NCI-H1092 (cell line): ENCODE measurements at regions not wholly inside any gene's neighbourhood (a gene's known extent, or its start where the extent isn't known, plus 50 kb on each side); places are given as distances from the start of the nearest gene placed in this dataset.

Experiments used
- DNase-seq: peaks from one replicate; lab custom pipeline; 2025; lab: John Stamatoyannopoulos, UW

GRCh38 chr3:117719316-117719926 lies 1009.8 kb downstream of the TUSC7 start:
- no peak for DNase-seq

- DNase-seq: no peak
Measured at GRCh38 chr3:117721866-117722265, 1012.3 kb downstream of the TUSC7 start.

- DNase-seq: no peak
Measured at GRCh38 chr3:117722856-117723255, 1013.3 kb downstream of the TUSC7 start.

- no peak for DNase-seq
Measured at GRCh38 chr3:117723825-117724224, 1014.2 kb downstream of the TUSC7 start.

GRCh38 chr3:117725314-117725713 lies 1015.7 kb downstream of the TUSC7 start:
- DNase-seq: no peak

- no peak for DNase-seq
Measured at GRCh38 chr3:117726776-117727175, 1017.2 kb downstream of the TUSC7 start.

- DNase-seq: no peak
Measured at GRCh38 chr3:117728226-117728625, 1018.6 kb downstream of the TUSC7 start.

GRCh38 chr3:117734496-117734895 lies 1024.9 kb downstream of the TUSC7 start:
- DNase-seq: no peak

- DNase-seq: no peak
Measured at GRCh38 chr3:117735481-117736101, 1026.0 kb downstream of the TUSC7 start.

- no peak for DNase-seq
Measured at GRCh38 chr3:117736846-117737245, 1027.3 kb downstream of the TUSC7 start.

- no peak for DNase-seq
Measured at GRCh38 chr3:117743993-117744392, 1034.4 kb downstream of the TUSC7 start.

- no peak for DNase-seq
Measured at GRCh38 chr3:117744935-117745334, 1035.4 kb downstream of the TUSC7 start.

- DNase-seq: no peak
Measured at GRCh38 chr3:117745516-117745915, 1035.9 kb downstream of the TUSC7 start.

- no peak for DNase-seq
Measured at GRCh38 chr3:117746066-117746465, 1036.5 kb downstream of the TUSC7 start.

- DNase-seq: no peak
Measured at GRCh38 chr3:117748131-117748530, 1038.6 kb downstream of the TUSC7 start.

GRCh38 chr3:117750674-117751269 lies 1041.2 kb downstream of the TUSC7 start:
- no peak for DNase-seq

GRCh38 chr3:117751651-117752050 lies 1042.1 kb downstream of the TUSC7 start:
- no peak for DNase-seq

- no peak for DNase-seq
Measured at GRCh38 chr3:117752984-117753717, 1043.6 kb downstream of the TUSC7 start.

GRCh38 chr3:117754058-117754457 lies 1044.5 kb downstream of the TUSC7 start:
- DNase-seq: no peak

- no peak for DNase-seq
Measured at GRCh38 chr3:117754841-117755240, 1045.3 kb downstream of the TUSC7 start.

GRCh38 chr3:117756563-117756962 lies 1047.0 kb downstream of the TUSC7 start:
- DNase-seq: no peak

GRCh38 chr3:117761703-117762620 lies 1052.4 kb downstream of the TUSC7 start:
- DNase-seq: no peak
